ENCODE measurements at regions not wholly inside any gene's neighbourhood (a gene's known extent, or its start where the extent isn't known, plus 50 kb on each side); places are given as distances from the start of the nearest gene placed in this dataset.

DNA sequence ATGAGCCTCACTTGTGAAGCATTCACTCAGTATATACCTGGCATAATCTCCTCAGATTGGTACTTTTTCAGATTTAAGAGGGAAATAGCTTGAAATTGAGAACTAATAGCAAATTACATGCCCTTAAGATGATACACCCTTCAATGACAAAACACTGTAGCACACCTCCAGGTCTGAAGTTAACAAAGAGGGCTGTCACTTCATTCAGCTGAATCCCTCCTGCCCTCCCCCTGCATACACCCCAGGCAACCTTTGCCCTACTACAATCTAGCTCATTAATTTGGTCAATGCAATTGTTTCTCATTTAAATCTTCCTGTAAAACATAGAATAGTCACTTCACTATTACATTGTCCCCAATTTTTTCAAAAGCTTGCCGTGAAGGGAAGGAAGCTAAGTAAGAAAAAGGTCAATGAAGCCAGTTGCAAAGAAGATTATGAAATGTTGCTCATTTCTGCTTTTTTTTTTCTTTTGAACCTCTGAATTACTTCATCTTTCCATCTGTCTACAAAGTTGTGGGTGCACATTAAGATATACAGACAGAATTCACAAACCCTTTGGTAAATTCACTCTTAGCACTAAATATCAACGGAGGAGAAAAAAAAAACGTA is 294.8 kb upstream of the PTGER4 start:
- no peak for DNase-seq

GRCh38 chr5:40383749-40384651 is 295.7 kb upstream of the PTGER4 start:
- no peak for DNase-seq

- no peak for DNase-seq
Observed at GRCh38 chr5:40381676-40382363, 297.9 kb upstream of the PTGER4 start.

GRCh38 chr5:40381016-40381415 is 298.7 kb upstream of the PTGER4 start:
- no peak for DNase-seq

DNA sequence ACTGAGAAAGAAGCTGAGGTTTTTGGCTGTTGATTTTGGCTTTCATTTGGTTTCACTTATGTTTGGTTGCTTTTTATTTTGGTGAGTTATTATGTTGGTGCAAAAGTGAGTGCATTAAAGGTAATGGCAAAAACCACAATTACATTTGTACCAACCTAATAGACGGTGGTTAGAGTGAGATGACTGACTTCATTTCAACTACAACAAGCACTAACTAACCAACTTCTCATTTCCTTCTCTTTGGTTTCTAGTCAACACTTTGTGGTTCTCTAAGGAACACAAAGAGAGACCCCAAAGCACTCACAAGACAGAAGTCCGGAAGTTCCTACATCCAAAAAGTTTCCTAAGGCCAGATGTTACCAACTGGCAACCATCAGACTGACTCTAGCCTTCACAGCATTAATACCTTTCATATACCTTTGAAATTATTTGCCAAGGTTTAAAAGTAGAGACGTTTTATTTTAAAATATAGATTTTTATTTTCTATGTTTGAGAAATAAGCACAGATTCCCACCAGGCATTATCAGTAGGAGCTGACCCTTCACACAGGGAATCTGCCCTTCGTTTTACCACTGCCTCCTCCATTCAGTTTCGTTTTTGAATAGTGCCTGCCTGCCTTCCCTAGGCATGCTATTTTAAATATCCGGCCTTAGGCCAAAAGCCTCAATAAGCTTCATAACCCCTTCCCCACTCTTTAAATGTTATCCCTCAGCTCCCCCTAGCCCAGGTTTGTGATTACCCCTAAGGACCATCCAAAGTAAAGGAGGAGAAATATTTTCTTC is 301.1 kb upstream of the PTGER4 start:
- DNase-seq, result no peak

- no peak for DNase-seq
Observed at GRCh38 chr5:40376566-40376965, 303.1 kb upstream of the PTGER4 start.

DNA sequence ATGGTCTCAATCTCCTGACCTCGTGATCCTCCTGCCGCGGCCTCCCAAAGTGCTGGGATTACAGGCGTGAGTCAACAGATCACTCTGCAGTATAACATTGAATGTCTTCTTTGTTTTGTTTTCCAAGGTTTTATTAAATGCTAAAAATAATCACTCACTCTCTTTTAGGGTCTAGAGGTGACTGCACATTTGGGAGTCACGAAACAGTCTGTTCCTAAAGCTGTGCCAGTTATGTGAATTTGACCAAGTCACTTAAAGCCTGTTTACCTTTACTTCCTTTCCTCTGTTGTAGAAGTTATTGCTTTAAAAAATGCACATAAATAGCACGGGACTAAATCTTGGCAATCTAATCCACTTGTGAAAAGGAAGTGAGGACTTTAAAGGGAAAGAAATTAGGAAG is 304.9 kb upstream of the PTGER4 start:
- no peak for DNase-seq

- no peak for DNase-seq
Observed at GRCh38 chr5:40368200-40368599, 311.5 kb upstream of the PTGER4 start.

DNA sequence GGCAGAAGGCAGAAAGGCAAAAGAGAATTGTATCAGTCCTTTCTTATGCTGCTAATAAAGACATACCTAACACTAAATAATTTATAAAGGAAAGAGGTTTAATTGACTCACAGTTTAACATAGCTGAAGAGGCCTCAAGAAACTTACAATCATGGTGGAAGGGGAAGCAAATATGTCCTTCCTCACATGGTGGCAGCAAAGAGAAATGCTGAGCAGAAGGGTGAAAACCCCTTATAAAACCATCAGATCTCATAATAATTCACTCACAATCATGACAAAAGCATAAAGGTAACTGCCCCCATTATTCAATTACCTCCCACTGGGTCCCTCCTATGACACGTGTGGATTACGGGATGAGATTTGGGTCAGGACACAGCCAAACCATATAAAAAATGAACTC is 312.5 kb upstream of the PTGER4 start:
- DNase-seq, result no peak

DNA sequence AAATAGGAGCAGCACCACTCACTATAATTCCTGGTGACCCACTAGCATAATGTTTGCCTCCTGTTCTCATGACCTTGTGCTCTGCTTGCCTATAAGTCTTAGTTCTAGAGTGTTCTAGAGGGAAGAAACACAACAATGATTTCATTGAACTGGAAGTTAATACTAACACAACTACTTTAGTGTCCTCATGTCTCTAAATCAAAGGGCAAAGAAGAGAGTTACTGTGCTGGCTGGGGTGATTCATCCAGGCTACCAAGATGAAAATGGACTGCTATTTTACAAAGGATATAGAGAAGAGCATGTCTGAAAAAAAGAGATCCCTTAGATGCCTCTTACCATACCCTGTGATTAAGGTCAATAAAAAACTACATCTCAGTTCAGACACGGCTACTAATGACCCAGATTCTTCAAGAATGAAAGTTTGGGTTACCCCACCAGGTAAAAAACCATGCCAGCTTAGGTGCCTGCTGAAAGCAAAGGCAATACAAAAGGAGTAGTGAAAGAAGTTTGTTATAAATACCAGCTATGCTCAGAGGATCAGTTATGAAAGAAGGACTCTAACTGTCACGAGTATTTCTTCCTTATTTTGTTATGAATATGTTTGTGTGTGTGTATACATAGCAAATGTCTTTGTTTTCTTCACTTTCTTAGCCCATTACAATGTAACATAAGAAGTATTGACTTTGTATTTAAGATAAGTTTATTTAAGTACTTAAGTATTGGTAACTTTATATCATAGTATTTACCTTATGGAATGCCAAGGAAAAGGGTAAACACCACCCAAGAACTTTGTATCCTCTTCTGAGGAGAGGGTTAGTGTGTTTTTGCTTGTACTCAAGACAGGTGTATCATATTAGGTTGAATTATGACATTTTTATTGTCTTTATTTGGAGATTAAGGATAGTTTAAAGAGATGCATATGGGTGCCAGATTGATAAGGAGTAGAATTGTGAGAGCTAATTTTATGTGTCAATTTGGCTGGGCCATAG is 314.1 kb upstream of the PTGER4 start:
- no peak for DNase-seq

DNA sequence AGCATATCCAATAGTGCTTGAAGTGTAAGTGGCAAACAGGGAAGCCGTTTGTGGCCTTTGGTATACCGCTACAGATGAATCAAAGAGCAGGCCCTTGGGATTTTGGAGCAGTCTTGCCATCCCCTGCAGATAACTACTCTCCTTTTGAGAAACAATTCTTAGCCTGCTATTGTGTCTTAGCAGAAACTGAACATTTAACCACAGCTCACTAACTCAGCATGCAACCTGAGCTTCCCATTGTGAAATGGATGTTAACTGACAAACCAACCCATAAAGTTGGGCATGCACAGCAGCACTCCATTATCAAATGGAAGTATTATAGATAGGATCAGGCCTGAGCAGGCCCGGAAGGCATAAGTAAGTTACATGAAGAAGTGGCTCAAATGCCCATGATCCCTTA is 315.3 kb upstream of the PTGER4 start:
- no peak for DNase-seq

GRCh38 chr5:40361378-40361777 is 318.3 kb upstream of the PTGER4 start:
- no peak for DNase-seq

DNA sequence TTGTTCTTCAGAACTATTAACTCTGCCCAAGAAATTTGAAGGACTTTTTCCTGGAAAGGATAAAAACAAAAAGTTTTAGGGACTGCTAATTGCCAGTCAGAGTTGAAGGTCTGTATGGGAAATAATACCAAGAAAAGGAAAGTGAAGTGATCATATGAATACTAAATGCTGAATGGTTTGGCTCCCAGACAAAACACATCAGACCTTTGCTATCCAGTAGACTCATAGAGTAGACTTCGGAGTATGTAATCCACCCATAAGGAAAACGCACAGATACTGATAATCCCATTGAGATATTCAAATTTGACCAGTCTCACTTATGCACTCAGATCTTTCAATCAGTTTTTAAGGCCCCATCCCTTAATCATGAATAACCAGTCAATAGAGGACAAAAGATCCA is 319.0 kb upstream of the PTGER4 start:
- no peak for DNase-seq

DNA sequence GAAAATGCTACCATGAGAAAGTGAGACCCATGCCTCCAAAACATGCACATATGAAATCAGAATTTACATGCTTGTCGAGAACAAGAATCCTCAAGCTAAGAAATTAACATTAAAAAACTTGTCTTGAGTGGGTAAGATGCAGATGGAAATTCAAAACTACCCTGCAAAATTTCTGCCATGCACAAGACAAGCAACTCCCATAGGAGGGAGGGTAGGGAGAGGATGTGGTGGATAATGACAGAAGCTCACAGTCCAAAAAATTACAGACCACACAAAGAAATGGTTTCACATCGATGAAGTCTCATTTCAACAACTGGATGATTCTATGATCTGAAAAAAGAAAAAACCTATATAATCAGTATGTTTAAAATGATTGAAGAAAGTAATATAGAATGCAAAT is 319.9 kb upstream of the PTGER4 start:
- no peak for DNase-seq

GRCh38 chr5:40359093-40359492 is 320.6 kb upstream of the PTGER4 start:
- DNase-seq, result no peak

GRCh38 chr5:40356248-40356647 is 323.5 kb upstream of the PTGER4 start:
- no peak for DNase-seq

DNA sequence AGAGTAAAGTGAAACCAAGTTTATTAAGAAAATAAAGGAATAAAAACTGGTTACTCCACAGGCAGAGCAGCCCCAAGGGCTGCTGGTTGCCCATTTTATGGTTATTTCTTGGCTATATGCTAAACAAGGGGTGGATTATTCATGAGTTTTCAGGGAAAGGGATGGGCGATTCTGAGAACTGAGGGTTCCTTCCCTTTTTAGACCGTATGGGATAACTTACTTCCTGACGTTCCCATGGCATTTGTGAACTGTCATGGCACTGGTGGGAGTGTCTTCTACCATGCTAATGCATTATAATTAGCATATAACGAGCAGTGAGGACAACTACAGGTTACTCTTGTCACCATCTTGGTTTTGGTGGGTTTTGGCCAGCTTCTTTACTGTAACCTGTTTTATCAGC is 323.9 kb upstream of the PTGER4 start:
- no peak for DNase-seq

GRCh38 chr5:40355181-40355580 is 324.5 kb upstream of the PTGER4 start:
- no peak for DNase-seq

DNA sequence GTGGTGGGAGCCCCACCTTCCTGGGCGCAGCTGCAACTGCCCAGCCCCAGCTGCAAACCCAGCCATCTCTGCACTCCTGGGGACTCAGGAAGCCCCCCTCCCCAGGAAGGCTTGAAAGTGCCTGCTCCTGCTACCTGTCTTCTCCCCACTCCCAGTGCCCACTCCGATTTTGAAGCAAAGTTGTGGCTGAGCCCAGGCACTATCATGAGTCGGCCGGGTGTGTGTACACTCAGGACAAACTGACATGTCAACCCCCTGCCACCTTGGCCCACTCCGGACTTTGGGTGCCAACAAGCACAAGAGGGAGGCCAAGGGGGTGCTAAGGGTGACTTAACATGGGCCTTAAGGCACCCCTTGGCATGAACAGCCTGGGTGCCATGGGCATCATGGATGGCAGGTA is 325.5 kb upstream of the PTGER4 start:
- DNase-seq, result no peak

- DNase-seq, result no peak
Observed at GRCh38 chr5:40353442-40353841, 326.3 kb upstream of the PTGER4 start.

DNA sequence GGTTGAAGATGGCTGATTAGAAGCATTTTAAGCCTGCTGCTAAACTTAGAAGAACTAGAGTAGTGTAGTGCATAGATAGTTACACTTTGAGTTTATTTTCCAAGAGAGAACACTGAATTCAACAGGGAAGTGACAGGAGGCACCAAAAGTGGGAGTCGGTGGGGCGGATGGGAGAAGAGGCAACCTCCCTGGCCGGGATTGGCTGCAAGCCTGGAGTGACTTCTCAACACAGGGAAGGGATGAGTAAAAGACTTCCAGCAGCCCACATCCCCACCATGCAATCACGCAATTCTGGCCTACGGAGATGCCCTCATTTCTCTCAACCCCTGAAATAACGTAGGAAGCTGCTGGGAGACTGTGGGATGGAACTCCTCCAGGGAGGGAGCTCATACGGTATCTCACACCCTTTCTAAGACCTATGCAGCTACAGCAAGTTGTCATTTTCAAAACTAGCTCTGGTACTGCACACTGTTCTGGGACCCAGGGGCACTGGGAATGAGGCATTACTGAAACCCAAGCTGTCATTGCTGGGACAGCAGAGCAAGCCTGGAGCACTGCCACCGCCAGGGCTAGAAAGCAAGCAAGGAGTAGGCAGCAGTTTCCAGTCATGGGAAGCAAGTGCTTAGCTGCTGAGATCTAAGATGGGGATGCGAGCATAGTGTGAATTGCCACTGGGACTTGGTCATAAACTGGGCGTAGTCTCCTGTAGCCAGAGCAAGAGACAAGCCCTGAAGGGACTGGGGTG is 331.6 kb upstream of the PTGER4 start:
- DNase-seq, result no peak
